HepG2 (cell line): ENCODE measurements at regions not wholly inside any gene's neighbourhood (a gene's known extent, or its start where the extent isn't known, plus 50 kb on each side); places are given as distances from the start of the nearest gene placed in this dataset.

Experiments
- ATAC-seq: fragments of 200-7000 bp; cut with Tn5 transposase; 3 replicates; pipeline ENCODE4 v1.9.1; 2020; ENCODE audit warnings: mild to moderate bottlenecking, moderate library complexity
- BruUV-seq: library from RNA; stranded (reverse); fragments of 400-500 nt; replicated peaks from 2 replicates; lab custom pipeline; 2021; lab: Mats Ljungman, UMichigan
- CTCF ChIA-PET: fragments of 300-600 bp; formaldehyde crosslinking; extraction: SDS; loops from one replicate; lab custom pipeline; 2021; ENCODE audit warnings: low total read pairs, inconsistent platforms, low intra/inter-chr PET ratio; lab: Yijun Ruan, JAX
- POLR2A ChIA-PET: fragments of 350-600 bp; sonication (Branson Sonifier 250); formaldehyde crosslinking; loops from one replicate; lab custom pipeline; 2020; ENCODE audit warnings: antibody characterized with exemption, inconsistent platforms; lab: Yijun Ruan, JAX
- DNase-seq: peaks from one replicate; pipeline ENCODE4 v3.0.0-alpha.2; 2015; ENCODE audit warnings: low spot score
- FAIRE-seq: peaks from 3 replicates; lab custom pipeline; 2011; peaks lifted over from hg19 to GRCh38; lab: Jason Lieb, UNC
- H2AFZ ChIP-seq: one replicate; pipeline ENCODE4 v1.6.1; 2011; ENCODE audit warnings: low read length, inconsistent platforms
- H3K27ac ChIP-seq: fragments of 300-600 bp; 3 replicates; pipeline ENCODE4 v1.8.0; 2011; ENCODE audit warnings: mixed run types, mild to moderate bottlenecking, mixed read lengths, low read length, inconsistent platforms; ENCODE audit not compliant: insufficient read depth; ENCODE audit errors: extremely low read length
- H3K27me3 ChIP-seq, 2 experiments: fragments of 200-600 bp in 1 of 2; 2 replicates in 1 of 2; 3 replicates in 1 of 2; pipeline versions ENCODE4 v1.6.0 to v1.8.0; 2011; ENCODE audit warnings: low read length in 2 of 2, mild to moderate bottlenecking in 2 of 2, moderate library complexity in 2 of 2, inconsistent platforms in 1 of 2; ENCODE audit not compliant: insufficient read depth in 2 of 2, control insufficient read depth in 1 of 2
- H3K36me3 ChIP-seq, 2 experiments: fragments of 200-600 bp in 1 of 2; replicated peaks in 1 of 2; 2 replicates in 1 of 2; 3 replicates in 1 of 2; pipeline versions ENCODE4 v1.5.1 to v1.8.0; 2011; ENCODE audit warnings: low read length in 2 of 2, inconsistent platforms in 1 of 2; ENCODE audit not compliant: insufficient read depth in 2 of 2, control insufficient read depth in 1 of 2
- H3K4me1 ChIP-seq: 2 replicates; pipeline ENCODE4 v1.5.1; 2012; ENCODE audit warnings: low read length, inconsistent platforms; ENCODE audit not compliant: insufficient read depth
- H3K4me2 ChIP-seq: 2 replicates; pipeline ENCODE4 v1.6.0; 2011; ENCODE audit warnings: low read depth, low read length, inconsistent platforms
- H3K4me3 ChIP-seq, 3 experiments: fragments of 200-600 bp in 1 of 3; sonication (generic), shearing (Covaris generic) in 1 of 3; replicated peaks in 1 of 3; 2 replicates each; pipeline ENCODE4 v1.5.1; 2011 to 2016; ENCODE audit warnings: low read length in 3 of 3, inconsistent platforms in 2 of 3, low read depth in 2 of 3, mild to moderate bottlenecking in 2 of 3, control low read depth in 1 of 3, mixed read lengths in 1 of 3; ENCODE audit not compliant: insufficient read depth in 1 of 3
- H3K79me2 ChIP-seq: one replicate; pipeline ENCODE4 v1.6.1; 2011; ENCODE audit warnings: low read length, inconsistent platforms; ENCODE audit not compliant: insufficient read depth
- H3K9ac ChIP-seq: 2 replicates; pipeline ENCODE4 v1.6.0; 2011; ENCODE audit warnings: mild to moderate bottlenecking, low read depth, low read length, inconsistent platforms; ENCODE audit not compliant: insufficient read depth
- H3K9me3 ChIP-seq: 2 replicates; pipeline ENCODE4 v1.5.1; 2012; ENCODE audit warnings: mild to moderate bottlenecking, low read length
- H4K20me1 ChIP-seq: 2 replicates; pipeline ENCODE4 v1.6.0; 2011; ENCODE audit warnings: inconsistent platforms, mild to moderate bottlenecking, low read length, moderate library complexity; ENCODE audit not compliant: insufficient read depth
- FOSL2 ChIP-seq: sonication (generic); formaldehyde crosslinking; IDR thresholded peaks from 2 replicates; pipeline ENCODE4 v1.4.0; 2020; ENCODE audit warnings: missing genetic modification reagents
- HOXA7 ChIP-seq: sonication (generic); formaldehyde crosslinking; IDR thresholded peaks from 2 replicates; pipeline ENCODE4 v1.8.1; 2022; ENCODE audit warnings: mild to moderate bottlenecking, missing genetic modification reagents, moderate library complexity
- KDM3A ChIP-seq: IDR thresholded peaks from 2 replicates; pipeline ENCODE4 v1.6.1; 2018; ENCODE audit warnings: low read depth, missing compliant biosample characterization
- PHF5A ChIP-seq: IDR thresholded peaks from one replicate; pipeline ENCODE4 v1.6.1; 2018; ENCODE audit warnings: low read depth, missing genetic modification reagents; ENCODE audit not compliant: unreplicated experiment
- SMAD9 ChIP-seq: sonication (generic); formaldehyde crosslinking; IDR thresholded peaks from 2 replicates; pipeline ENCODE4 v1.5.1; 2020; ENCODE audit warnings: mild to moderate bottlenecking, missing genetic modification reagents
- SOX13 ChIP-seq, 3 experiments: fragments of 450-650 bp in 1 of 3; sonication (generic) in 1 of 3; formaldehyde crosslinking in 1 of 3; IDR thresholded peaks in 2 of 3; conservative IDR thresholded peaks in 1 of 3; 2 replicates each; pipeline versions ENCODE4 v1.5.0 to v1.6.1; 2016 to 2020; ENCODE audit warnings: antibody characterized with exemption in 1 of 3, mild to moderate bottlenecking in 1 of 3, missing compliant biosample characterization in 1 of 3, missing genetic modification reagents in 1 of 3, moderate library complexity in 1 of 3
- WIZ ChIP-seq: sonication (generic); formaldehyde crosslinking; IDR thresholded peaks from 2 replicates; pipeline ENCODE4 v1.5.1; 2020; ENCODE audit warnings: mild to moderate bottlenecking, missing genetic modification reagents
- ZFP36 ChIP-seq: fragments of 150-350 bp; IDR thresholded peaks from 2 replicates; pipeline ENCODE4 v1.6.1; 2018; ENCODE audit warnings: borderline replicate concordance, low read length, low read depth; ENCODE audit not compliant: partially characterized antibody
- ZMYM2 ChIP-seq: sonication (generic); formaldehyde crosslinking; IDR thresholded peaks from 2 replicates; pipeline ENCODE4 v1.8.0; 2022; ENCODE audit warnings: mild to moderate bottlenecking, missing genetic modification reagents
- ZNF101 ChIP-seq: sonication (generic); formaldehyde crosslinking; IDR thresholded peaks from 2 replicates; pipeline ENCODE4 v1.4.0; 2020; ENCODE audit warnings: mild to moderate bottlenecking, low read depth, missing genetic modification reagents, borderline replicate concordance
- ZNF446 ChIP-seq: sonication (generic); formaldehyde crosslinking; IDR thresholded peaks from 2 replicates; pipeline ENCODE4 v1.5.0; 2020; ENCODE audit warnings: mild to moderate bottlenecking, missing genetic modification reagents
- ZNF792 ChIP-seq: IDR thresholded peaks from 2 replicates; pipeline ENCODE4 v1.6.1; 2016
- in situ Hi-C: cut with HindIII; loops from 2 replicates; pipeline ENCODE4 v1.10.0; 2017; ENCODE audit warnings: low pct_unique_long_range_greater_than_20kb; ENCODE audit not compliant: extremely low pct_ligation_motif_present
- intact Hi-C: fragments of 100-400 bp; cut with micrococcal nuclease; formaldehyde crosslinking; loops from one replicate; pipeline ENCODE4 v1.10.0; 2022; ENCODE audit not compliant: unreplicated experiment
- TF ChIP-seq, protein P1 (sequence below): sonication (generic); formaldehyde crosslinking; IDR thresholded peaks from 2 replicates; pipeline ENCODE4 v1.8.0; 2022; ENCODE audit warnings: missing genetic modification reagents, low read depth, mild to moderate bottlenecking, borderline replicate concordance

DNA sequence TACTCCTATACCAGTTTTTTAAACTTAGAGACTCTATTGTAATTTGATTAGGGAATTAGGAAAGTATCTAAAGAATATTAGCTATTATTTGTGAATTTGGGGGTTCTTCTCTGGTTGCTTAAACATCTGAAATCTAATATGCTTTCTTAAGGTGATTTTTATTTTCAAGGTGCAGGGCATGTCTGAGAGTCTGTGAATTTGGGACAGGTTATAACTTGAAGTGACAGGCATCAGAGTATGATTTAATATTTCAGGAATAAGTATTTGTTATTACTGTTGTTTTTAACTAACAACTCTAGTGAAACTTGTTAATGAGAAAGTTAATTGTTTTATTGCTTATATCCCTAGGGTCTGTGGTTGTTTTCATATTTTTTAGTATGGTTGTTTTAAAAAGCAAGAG is 321.6 kb upstream of the EPHA3 start:
- no peak overlapping the region for H3K4me2 ChIP-seq

DNA sequence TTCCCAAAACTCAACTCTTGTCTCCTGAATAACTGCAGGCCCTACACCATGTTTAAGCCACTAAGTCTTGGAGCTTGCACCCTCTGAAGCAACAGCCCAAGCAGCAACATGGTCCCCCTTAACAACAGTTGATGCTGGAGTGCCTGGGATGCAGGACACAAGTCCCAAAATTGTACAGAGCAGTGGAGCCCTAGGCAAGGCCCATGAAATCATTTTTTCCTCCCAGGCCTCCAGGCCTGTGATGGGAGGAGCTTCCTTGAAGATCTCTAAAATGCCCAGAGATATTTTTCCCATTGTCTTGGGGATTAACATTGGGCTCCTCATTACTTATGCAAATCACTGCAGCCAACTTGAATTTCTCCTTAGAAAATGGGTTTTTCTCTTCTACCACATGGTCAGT is 311.9 kb upstream of the EPHA3 start:
- BruUV-seq: no TSS peak
- Histone ChIP-seq H3K27ac (no peak overlapping the region), H3K27me3 (no peaks in the 10 kb centered on the region), H3K36me3 (no peaks in the 10 kb centered on the region), H3K79me2 (no peaks in the 10 kb centered on the region), H3K9me3 (peaks cover 56% of the 10 kb centered on the region), H3K4me3 (no peak overlapping the region), H3K4me2 (no peak overlapping the region), H4K20me1 (no peaks in the 10 kb centered on the region), H2AFZ (no peak overlapping the region), H3K4me1 (no peaks in the 10 kb centered on the region), H3K9ac (no peak overlapping the region)
- intact Hi-C loops: no loop called here
- DNase-seq: no peak
- TF ChIP-seq, protein P1, sequence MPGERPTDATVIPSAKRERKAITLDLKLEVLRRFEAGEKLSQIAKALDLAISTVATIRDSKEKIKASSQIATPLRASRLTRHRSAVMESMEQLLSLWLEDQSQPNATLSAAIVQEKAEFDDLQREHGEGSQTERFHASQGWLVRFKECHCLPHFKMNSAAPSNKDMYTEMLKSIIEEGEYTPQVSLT: no peak
- TF ChIP-seq WIZ (CRISPR knock-in tag) (no peak), HOXA7 (CRISPR knock-in tag) (no peak), ZFP36 (peak; percentile 27)
- ChIA-PET POLR2A (no interaction called here), CTCF (no interaction called here)
- in situ Hi-C loops: no loop called here
- no peak for ATAC-seq
- FAIRE-seq: no peak

More for the DNA sequence above, 321.6 kb upstream of the EPHA3 start:
- Histone ChIP-seq H3K36me3 (no peaks in the 10 kb centered on the region), H3K79me2 (no peaks in the 10 kb centered on the region), H4K20me1 (no peaks in the 10 kb centered on the region), H3K4me3 (no peak overlapping the region), H3K9me3 (no peaks in the 10 kb centered on the region), H2AFZ (no peak overlapping the region), H3K27me3 (no peaks in the 10 kb centered on the region), H3K9ac (no peak overlapping the region), H3K27ac (no peak overlapping the region), H3K4me1 (no peaks in the 10 kb centered on the region)
- no peak for FAIRE-seq
- in situ Hi-C loops: no loop called here
- TF ChIP-seq ZNF446 (CRISPR knock-in tag) (no peak), ZMYM2 (CRISPR knock-in tag) (no peak), ZNF101 (no peak), SMAD9 (CRISPR knock-in tag) (no peak), PHF5A (no peak), KDM3A (CRISPR knock-in tag) (no peak), FOSL2 (no peak), ZNF792 (no peak), SOX13 (IDR thresholded peaks at IDR 0.05) (no peak), SOX13 (CRISPR knock-in tag; conservative IDR thresholded peaks at IDR 0.05 in 1 of 2, IDR thresholded peaks at IDR 0.05 in 1 of 2) (no peak)
- ATAC-seq: no peak
- BruUV-seq: no TSS peak
- intact Hi-C loops: no loop called here
- DNase-seq: no peak
- ChIA-PET CTCF (no interaction called here), POLR2A (no interaction called here)
